ENCODE measurements at regions not wholly inside any gene's neighbourhood (a gene's known extent, or its start where the extent isn't known, plus 50 kb on each side); places are given as distances from the start of the nearest gene placed in this dataset.
"Not testable (repeated sequence)": the region's sequence is repeated elsewhere in the genome, so short reads cannot be mapped to it uniquely, and the experiment has no call there.

DNA sequence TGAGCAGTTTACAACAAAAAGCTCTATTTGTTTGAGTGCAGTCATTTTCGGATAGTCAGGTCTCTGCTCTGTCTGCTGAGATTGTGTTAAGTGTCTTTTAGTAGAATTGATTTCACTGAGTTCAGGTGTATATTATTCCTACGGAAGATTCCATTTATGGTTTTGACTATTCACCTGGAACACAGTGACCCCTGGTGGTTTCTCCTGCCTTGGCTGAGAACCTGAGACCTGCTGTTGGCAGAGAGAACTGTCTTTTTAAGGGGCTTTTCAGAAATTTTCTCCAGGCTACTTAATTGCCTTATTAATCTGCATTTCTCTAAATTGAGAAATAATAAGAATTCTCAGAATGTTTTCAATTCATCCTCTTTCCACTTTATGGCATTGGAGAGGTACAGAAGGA lies 508.0 kb downstream of the TBC1D32 start:
- intact Hi-C loops (cut with micrococcal nuclease): loop anchor here (5.0 kb wide), 1 partner anchor 1084 kb away; no protein-coding TSS in a partner anchor

DNA sequence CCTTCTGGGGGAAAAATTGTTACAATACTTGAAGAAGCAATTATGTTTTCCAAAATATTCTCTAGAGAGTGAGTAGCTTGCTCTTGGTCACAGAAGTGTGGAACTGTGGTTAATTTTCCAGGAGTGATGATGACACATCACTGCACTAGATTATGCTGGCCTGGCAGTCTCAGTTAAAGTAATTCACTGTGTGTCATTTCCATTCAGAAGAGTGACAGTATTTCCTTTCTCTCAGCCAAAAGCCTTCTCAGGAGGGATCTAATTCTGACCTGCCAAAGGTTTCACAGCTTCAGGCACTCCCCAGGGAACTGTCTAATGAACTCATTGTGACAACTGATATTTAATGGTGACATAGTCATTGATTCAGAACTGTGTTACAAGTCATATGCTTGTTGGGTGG lies 517.5 kb downstream of the TBC1D32 start:
- intact Hi-C loops (cut with micrococcal nuclease): no loop called here

GRCh38 chr6:120805276-120805675 lies 529.0 kb downstream of the TBC1D32 start:
- intact Hi-C loops (cut with micrococcal nuclease): no loop called here

- intact Hi-C loops (cut with micrococcal nuclease): no loop called here
Observed at GRCh38 chr6:120804612-120805011, 529.7 kb downstream of the TBC1D32 start.

DNA sequence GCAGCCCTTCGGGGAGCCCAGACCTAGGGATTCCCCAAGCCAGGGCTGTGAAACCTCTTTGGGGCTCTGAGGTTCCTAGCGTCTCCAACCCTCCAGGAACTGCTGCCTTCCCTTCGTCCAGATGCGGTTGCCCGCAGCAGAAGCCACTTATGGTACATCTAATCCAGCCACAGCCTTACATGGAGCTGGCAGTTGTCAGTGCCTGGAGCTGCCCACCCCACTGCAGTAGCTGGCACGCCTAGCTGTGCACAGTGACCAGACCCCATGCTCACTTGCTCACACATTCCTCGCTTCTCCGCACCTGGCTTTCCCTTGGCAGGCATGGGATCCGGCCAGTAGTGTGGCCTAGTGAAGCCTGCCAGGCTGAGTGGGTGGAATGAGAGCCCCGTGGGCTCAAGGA lies 547.6 kb downstream of the TBC1D32 start:
- intact Hi-C loops (cut with micrococcal nuclease): no loop called here

GRCh38 chr6:120786256-120786655 lies 548.0 kb downstream of the TBC1D32 start:
- intact Hi-C loops (cut with micrococcal nuclease): no loop called here

- intact Hi-C loops (cut with micrococcal nuclease): no loop called here
Observed at GRCh38 chr6:120785459-120786086, 548.7 kb downstream of the TBC1D32 start.

DNA sequence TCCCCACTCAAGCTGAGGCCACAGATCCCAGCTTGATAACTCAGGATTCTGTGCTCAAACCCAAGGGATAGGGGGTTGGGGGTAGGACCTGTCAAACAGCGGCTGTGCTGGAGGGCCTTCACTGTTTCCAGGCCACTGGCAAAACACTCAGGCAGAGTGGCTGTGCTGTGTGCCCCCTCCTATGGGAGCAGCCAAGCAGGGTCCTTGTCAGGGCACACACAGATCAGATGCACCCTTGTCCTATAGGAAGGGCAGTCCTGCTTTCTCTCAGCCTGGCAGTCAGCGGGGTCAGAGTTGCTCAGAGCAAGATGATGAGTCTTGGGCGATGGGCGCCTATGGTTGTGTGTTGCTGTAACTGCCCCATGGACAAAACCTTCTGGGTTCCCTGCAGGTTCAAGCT lies 554.8 kb downstream of the TBC1D32 start:
- intact Hi-C loops (cut with micrococcal nuclease): no loop called here

- intact Hi-C loops (cut with micrococcal nuclease): no loop called here
Observed at GRCh38 chr6:120775698-120776097, 558.6 kb downstream of the TBC1D32 start.

DNA sequence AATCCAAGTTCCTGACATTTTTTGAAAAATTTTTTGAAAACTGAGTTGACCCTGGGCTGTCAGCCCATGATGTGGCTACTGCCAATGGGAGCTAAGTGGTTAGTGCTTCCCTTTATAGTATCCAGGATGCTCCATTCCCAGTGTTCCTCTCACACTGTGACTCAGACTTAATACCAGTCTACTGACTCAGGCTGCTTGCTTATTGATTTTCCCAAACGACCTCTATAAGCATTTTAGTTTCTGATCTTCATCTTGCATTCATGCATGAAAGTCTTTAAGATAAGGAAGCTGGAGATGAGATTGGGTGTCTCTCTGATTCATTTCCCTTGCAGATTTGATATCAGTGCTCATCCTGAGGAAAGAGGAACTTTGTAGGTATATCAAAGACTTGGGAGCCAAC lies 560.0 kb downstream of the TBC1D32 start:
- intact Hi-C loops (cut with micrococcal nuclease): no loop called here

DNA sequence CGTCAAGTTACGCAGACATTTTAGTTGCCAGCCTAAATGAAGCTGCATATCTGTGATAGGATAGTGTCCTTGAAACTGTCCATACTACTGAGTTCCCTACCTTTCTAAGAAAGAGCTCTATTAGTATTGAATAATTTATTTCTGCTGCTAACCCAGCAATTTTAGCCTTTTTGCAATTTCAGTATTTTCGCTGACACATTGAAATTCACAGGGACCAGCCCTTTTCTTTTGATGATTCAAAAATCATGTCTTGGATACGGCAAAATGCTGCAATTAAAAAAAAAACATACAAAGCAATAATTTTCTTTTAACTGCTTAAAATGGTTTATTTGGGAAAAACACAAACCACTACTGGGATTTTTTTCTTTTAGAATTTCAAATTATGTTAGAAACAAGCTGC lies 563.3 kb downstream of the TBC1D32 start:
- intact Hi-C loops (cut with micrococcal nuclease): no loop called here

- intact Hi-C loops (cut with micrococcal nuclease): no loop called here
Observed at GRCh38 chr6:120764312-120764711, 570.0 kb downstream of the TBC1D32 start.

DNA sequence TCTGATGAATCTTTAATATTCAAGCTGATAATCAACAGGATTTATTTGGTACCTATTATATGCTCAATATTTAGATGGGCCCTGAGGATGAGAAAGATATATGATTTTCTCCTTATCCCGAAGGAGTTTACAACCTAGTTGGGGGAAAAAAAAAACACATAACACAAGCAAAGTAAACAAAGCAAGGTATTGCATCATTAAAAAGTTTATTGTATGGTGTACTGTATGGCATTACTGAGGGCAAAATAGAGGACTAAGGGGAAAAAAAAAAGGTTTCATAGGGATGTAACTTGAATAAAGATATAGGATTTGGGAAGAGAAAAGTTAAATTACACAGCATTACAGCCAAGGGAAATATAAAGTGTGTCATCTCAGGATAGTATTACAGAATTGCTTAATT lies 574.7 kb downstream of the TBC1D32 start:
- intact Hi-C loops (cut with micrococcal nuclease): no loop called here

DNA sequence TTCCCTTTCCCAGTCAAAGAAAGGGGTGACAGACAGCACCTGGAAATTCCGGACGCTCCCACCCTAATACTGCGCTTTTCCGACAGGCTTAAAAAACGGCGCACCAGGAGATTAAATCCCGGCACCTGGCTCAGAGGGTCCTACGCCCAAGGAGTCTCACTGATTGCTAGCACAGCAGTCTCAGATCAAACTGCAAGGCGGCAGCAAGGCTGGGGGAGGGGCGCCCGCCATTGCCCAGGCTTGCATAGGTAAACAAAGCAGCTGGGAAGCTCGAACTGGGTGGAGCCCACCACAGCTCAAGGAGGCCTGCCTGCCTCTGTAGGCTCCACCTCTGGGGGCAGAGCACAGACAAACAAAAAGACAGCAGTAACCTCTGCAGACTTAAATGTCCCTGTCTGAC lies 585.7 kb downstream of the TBC1D32 start:
- intact Hi-C loops (cut with micrococcal nuclease): not testable (repeated sequence)

DNA sequence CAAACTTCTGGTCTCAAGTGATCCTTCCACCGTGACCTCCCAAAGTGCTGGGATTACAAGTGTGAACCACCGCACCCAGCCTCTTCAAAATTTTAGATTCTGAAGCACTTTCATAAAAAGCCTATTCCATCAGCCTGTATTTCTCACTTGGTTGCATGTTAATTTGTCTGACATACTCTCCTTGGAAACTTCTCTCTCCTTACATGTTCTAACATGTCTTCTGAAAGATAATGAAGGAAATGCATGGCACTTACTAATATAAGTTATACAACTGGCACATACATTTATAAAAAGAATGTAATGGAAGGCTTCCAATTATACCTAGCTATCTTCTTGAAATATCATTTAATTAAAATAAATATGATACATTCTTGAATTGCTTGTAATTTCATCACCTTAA lies 597.5 kb downstream of the TBC1D32 start:
- intact Hi-C loops (cut with micrococcal nuclease): no loop called here

DNA sequence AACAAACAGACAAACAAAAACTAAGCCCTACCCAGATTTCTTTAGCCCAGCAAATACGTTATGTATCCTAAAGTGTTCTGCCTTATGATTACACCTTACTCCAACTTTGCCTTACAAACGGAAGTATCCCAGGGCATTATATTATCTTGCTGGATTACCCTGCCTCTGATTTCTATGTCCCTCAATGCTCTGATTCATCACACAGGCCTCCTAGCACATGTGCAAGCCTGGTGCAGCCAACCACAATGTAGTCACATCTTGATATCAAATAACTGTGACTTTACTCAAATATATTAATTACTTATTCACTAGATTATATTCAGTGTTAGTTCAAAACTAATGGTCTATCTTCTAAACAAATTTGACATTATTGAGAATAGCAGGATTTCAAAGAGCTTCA lies 598.6 kb downstream of the TBC1D32 start:
- intact Hi-C loops (cut with micrococcal nuclease): no loop called here

GRCh38 chr6:120711255-120711654 lies 623.0 kb downstream of the TBC1D32 start:
- intact Hi-C loops (cut with micrococcal nuclease): no loop called here

DNA sequence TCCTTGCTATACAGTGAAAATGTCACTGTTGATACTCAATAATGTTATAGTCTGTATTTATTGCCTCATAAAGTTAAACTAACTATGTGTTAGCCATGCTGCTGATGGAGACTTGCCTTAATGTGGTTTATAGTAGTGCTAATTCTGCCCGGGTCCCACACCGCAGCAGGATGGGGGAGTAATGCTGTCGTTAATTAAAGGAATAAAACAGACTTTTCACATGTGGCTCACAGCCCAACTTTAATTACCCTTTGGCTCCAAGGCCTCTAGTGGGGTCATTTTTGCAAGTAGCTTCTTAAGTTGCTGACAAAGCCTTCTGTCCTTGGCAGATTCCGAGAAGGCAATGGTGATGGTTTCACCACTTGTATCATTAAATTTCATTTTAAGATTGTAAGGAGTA lies 634.3 kb downstream of the TBC1D32 start:
- intact Hi-C loops (cut with micrococcal nuclease): no loop called here

GRCh38 chr6:120686492-120686891 lies 647.8 kb downstream of the TBC1D32 start:
- intact Hi-C loops (cut with micrococcal nuclease): no loop called here

GRCh38 chr6:120682145-120682544 lies 652.1 kb downstream of the TBC1D32 start:
- intact Hi-C loops (cut with micrococcal nuclease): no loop called here

DNA sequence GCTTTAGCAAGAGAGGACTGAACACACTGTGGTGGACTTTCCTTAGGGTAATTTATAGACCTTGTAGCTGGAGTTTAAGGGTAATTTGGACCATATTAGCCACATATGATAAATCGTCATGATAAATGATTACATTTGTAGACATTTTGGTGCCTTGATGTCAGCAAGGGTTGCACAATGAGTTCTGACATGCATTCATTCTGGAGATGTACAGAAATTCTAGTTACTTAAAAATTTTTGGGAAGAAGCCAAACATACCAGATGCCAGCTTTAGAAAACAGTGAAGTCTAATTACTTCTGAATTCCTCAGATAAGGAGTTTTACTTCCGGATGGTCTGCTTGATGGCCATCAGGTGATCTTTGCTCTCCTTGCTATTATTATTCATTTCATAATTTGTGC lies 653.1 kb downstream of the TBC1D32 start:
- intact Hi-C loops (cut with micrococcal nuclease): no loop called here

DNA sequence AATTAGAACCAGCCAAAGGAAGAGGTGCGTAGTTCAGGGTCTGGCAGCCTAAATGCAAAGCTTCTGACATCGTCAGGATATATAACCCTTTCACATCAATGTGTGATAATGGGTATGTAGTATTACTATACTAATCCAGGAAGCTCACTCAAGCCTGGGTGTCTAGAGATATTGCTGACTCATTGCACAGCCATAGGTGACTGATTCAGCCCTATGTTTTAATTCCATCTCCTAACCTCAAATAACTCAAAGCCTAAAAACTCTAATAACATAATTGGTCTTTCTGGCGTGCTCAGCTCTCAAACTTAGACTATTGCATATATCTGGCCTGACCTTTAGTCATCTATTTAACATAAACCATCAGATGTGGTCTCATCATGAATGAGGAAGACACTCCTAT lies 658.4 kb downstream of the TBC1D32 start:
- intact Hi-C loops (cut with micrococcal nuclease): no loop called here

DNA sequence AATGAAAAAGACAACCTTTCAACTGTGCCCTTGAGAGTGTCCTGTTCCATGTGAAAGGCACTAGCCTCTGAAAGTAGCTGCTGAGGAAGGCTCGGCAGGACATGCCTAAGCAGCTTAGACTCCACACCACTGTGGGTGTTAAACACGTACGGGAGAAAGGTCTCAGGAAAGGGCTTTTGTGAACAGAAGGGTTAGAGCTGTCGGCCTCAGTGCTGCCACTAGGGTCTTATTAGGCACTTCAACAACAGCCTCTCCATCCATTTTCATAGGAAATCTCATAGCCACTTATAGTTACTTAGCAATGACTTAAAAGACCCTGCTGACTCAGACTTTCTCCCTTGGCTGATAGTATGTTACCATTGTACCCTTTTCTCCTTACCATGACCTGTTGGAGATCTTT lies 662.8 kb downstream of the TBC1D32 start:
- intact Hi-C loops (cut with micrococcal nuclease): no loop called here

DNA sequence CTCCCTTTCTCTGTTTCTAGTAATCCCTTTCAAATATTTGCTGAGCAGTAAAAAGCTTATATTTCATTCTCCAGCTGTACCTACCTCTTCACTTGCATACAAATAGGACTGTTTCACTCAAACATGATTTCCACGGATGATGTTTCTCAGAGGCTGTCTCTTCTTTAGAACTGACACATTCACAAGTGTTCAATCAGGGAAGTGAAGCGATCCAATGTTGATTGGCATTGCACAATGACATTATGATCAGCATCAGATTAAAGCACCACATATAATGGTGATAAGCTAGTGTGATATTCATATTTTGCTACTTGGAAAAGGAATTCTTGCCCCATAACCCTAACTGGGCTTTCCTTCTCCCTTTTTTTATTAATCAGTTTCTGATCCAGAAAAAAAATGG lies 681.8 kb downstream of the TBC1D32 start:
- intact Hi-C loops (cut with micrococcal nuclease): no loop called here
